SH-SY5Y (cell line): ENCODE measurements at regions not wholly inside any gene's neighbourhood (a gene's known extent, or its start where the extent isn't known, plus 50 kb on each side); places are given as distances from the start of the nearest gene placed in this dataset.

Experiments
- GATA2 ChIP-seq: IDR thresholded peaks from 2 replicates; pipeline ENCODE4 v1.6.1; 2011; ENCODE audit warnings: mild to moderate bottlenecking, low read depth, low read length
- GATA3 ChIP-seq: IDR thresholded peaks from 2 replicates; pipeline ENCODE4 v1.6.1; 2011; ENCODE audit warnings: low read depth, mild to moderate bottlenecking, low read length, moderate library complexity

DNA sequence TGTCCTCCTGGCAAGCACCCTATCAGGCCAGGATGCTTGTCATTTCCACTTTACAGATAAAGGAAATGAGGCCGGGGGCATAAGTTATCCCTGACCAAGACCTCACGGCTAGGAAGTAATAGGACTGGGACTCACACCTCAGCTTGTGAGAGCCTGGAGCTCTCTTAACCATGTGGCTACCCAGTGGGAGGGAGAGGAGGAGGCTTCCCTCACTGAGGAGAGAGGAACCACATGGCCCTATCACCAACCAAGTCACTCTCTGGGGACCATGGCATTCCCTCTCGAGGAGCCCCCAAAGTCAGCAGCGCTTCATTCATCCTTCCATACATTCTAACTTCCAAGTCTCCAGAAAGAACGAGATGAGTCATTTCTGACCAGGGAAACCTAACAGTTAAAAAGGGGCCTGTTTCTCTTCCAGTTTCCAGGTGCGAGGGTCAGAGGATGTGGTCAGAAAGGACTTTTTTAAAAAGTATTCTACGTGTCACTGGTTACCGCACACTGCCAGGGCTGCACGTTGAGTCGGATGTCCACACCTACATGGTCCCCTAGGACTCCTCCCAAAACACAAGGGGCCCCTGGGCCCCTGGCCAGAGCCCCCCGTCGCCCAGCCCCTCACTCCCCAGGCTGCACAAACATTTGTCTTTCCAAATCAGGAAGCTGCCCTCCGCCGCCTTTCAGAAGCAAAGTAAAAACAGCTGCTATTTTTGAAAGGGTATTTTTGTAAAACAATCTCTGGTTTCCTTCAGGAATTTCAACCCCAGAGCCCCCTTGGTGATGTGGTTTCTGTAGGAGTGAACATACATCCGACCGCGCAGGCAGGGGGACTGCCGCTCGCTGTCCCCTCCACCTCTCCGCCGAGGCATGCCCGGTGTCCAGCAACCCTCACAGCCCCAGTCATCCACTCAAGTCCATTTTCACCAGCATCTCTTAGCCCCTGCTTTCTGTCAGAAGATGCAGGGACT is 128.2 kb upstream of the CHST15 start:
- TF ChIP-seq GATA3: no peak
- peak; percentile 53; the same call in 1 of the 2 replicates for TF ChIP-seq GATA2
